ENCODE measurements at regions not wholly inside any gene's neighbourhood (a gene's known extent, or its start where the extent isn't known, plus 50 kb on each side); places are given as distances from the start of the nearest gene placed in this dataset.

DNA sequence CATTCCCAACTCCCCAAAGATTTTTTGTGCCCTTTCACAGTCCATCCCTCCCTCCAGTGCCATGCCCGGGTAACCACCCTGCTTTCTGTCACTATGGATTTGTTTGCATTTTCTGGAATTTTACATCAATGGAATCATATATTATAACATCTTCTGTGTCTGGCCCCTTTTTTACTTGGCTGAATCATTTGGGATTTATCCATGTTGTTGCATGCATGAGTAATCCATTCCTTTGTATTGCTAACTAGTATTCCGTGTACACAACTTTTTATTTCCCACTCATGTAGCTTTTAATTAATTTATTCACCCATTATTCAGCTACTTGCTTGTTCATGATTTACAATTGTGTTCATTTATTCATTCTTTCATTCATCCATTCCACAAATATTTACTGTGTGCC, 94.1 kb downstream of the FGF18 start:
- TF ChIP-seq CTCF (IDR thresholded peaks at IDR 0.05; ENCODE audit: low read depth, low read length), result no peak
- TF ChIP-seq EZH2phosphoT487 (IDR thresholded peaks at IDR 0.05; ENCODE audit: low read depth), result no peak
